Choroid plexus epithelial cell (primary cell): ENCODE measurements at regions not wholly inside any gene's neighbourhood (a gene's known extent, or its start where the extent isn't known, plus 50 kb on each side); places are given as distances from the start of the nearest gene placed in this dataset.

Experiments used
- DNase-seq: peaks from one replicate; pipeline ENCODE4 v3.0.0-alpha.2; 2010; ENCODE audit warnings: low read depth
- H3K4me3 ChIP-seq: 2 replicates; pipeline ENCODE4 v1.5.1; 2011; ENCODE audit warnings: low read depth, mild to moderate bottlenecking, control low read depth, low read length, moderate library complexity
- TF ChIP-seq, protein P1 (sequence below): conservative IDR thresholded peaks from 2 replicates; pipeline ENCODE4 v1.5.1; 2011; ENCODE audit warnings: low read depth, mild to moderate bottlenecking, control low read depth, inconsistent platforms, low read length, moderate library complexity

DNA sequence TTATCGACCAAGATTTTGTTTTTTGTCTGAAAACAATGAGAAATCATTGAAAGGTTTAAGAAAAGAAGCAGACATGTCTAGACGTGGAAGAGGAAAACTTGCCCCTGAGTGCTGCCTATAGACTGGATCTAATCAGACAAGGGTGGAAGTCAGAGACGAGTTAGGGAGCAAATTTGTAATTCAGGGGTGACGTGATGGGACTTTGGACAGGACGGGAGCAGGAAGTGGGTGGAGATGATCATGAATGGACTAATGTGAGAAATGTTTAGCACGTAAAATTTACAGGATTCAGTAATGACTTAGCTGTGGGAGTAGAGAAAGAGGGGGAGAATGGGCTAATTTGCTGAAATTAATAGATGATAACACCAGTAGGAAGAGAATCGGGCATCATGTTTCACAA is 117.0 kb upstream of the EPHA4 start:
- no peak overlapping the region for H3K4me3 ChIP-seq
- TF ChIP-seq, protein P1, sequence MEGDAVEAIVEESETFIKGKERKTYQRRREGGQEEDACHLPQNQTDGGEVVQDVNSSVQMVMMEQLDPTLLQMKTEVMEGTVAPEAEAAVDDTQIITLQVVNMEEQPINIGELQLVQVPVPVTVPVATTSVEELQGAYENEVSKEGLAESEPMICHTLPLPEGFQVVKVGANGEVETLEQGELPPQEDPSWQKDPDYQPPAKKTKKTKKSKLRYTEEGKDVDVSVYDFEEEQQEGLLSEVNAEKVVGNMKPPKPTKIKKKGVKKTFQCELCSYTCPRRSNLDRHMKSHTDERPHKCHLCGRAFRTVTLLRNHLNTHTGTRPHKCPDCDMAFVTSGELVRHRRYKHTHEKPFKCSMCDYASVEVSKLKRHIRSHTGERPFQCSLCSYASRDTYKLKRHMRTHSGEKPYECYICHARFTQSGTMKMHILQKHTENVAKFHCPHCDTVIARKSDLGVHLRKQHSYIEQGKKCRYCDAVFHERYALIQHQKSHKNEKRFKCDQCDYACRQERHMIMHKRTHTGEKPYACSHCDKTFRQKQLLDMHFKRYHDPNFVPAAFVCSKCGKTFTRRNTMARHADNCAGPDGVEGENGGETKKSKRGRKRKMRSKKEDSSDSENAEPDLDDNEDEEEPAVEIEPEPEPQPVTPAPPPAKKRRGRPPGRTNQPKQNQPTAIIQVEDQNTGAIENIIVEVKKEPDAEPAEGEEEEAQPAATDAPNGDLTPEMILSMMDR: no peak
- no peak for DNase-seq

DNA sequence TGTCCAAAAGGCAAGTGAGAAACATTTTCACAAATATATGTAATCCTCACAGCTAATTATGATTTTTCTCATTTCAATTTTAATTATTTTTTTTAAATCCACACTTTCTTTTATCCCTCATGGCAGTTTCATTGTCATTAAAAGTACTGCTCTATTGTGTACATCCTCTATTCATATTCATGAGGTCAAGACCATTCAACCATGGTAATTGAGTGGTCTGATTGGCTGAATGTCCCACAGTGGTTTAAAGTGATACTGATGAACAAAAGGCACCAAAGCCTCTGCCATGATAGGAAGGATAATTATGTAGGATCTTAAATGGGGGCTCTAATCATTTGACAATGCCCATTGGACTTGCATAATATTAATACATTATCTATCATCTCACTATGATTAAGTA is 108.4 kb upstream of the EPHA4 start:
- no peak for DNase-seq
- H3K4me3 ChIP-seq: no peak overlapping the region
- TF ChIP-seq, protein P1: no peak

DNA sequence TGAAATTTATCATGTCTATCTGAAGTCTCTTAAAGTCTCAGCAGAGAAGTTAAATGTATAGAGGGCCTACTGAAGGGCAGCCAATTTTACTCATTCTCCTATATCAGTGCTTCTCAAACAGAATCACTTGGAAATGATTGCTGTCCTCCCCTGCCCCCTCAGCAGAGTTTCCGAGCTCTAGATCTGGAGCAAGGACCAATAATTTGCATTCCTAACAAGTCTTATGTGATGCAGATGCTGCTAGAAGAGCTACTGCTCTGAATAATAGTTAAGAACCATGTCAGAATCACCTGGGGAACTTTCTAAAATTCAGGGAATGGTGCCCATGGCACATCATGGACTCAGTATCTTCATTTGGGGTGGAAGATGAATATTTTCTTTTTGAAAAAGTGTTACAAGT is 105.6 kb upstream of the EPHA4 start:
- H3K4me3 ChIP-seq: no peak overlapping the region
- TF ChIP-seq, protein P1: no peak
- no peak for DNase-seq

DNA sequence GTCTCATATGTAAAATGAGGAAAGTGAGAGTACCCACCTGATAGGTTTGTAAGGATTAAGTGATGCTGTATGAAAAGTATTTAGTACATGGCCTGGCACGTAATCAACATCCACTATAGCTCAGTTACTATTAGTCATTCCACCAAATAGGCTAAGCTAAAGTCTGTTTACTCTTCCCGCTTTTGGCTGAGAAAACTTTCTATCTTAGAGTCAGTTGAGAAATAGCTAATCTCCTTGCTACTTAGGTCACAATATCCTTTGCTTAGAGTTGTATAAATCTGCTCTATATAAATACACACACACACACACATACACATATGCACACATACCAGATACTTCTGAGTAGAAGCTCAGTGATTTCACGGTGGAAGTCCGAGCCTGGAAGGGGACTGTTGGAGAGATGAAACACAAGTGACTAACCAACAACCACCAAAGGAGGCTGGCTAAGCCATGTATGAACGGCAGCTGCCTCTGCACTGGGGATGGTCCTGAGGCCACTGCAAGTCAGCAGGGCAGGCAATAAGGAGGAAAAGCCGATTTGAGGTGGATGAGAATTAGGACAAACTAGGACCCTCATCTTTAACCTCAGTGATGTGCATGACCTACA is 104.6 kb upstream of the EPHA4 start:
- no peak overlapping the region for H3K4me3 ChIP-seq
- TF ChIP-seq, protein P1: no peak
- DNase-seq: no peak

DNA sequence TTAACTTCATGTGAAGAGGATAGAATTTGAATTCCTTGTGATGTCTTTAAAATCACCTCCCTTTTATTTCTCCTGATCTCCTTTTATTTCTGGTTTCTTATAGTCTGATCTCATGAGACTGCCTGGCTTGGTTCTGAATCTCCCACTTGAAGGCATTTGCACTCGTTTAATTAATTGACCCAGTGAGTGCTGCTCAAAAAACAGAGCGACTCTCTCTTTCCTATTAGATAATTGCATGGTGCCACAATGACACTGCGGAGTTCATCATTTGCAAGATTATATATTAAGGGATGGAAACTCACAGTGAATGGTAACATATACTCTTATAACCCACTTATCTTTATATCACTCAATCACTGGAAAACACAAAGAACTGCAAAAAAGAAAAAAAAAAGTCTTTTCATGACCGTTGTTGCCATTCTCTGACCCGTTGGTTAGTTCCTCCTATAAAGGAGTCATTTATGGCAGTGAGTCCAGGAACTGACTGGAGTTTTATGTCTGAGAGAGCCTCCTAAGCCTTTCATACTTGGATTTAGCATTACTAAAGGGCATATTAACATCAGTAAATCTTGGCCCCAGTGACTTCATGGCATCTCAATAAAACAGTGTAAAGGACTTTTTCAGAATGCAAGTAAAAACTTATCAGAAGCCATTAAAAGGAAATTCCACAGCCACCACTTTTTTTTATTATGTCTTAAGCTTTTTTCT is 103.3 kb upstream of the EPHA4 start:
- TF ChIP-seq, protein P1: no peak
- DNase-seq: no peak
- no peak overlapping the region for H3K4me3 ChIP-seq

DNA sequence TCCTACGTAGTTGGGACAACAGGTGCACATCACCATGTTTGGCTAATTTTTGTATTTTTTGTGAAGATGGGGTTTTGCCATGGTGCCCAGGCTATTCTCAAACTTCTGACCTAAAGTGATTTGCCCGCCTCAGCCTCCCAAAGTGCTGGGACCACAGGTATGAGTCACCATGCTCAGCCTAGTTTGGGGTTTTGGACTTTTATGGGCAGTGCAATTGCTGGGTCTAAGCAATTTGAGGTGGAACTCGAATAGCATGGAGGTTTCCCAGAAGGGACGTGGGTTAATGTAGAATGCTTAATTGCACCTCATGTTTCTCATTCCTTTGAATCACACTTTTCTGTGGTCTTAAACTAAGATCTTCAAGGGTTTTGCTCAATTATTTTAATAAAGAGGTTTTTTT is 102.3 kb upstream of the EPHA4 start:
- H3K4me3 ChIP-seq: no peak overlapping the region
- DNase-seq: no peak
- TF ChIP-seq, protein P1: no peak

DNA sequence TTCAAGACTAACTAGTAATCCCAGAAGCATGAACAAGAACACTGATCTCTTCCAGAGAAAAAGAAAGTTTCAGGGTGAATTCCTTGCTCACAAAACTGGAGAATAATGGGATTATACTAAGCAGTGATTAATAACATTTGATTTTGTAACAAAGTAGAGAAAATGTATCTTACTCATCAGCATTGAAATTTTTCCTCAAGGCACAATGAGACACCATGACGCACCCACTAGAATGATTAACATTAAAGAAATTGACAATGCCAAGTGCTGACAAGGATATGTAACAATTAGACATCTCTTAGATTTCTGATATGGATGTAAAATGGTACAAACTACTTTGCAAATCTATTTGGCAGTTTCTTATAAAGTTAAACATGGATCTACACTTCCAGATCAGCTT is 101.1 kb upstream of the EPHA4 start:
- DNase-seq: no peak
- TF ChIP-seq, protein P1: no peak
- no peak overlapping the region for H3K4me3 ChIP-seq
